Tibial nerve (tissue), 3 donors: ENCODE measurements at regions not wholly inside any gene's neighbourhood (a gene's known extent, or its start where the extent isn't known, plus 50 kb on each side); places are given as distances from the start of the nearest gene placed in this dataset.

Experiments used
- POLR2A ChIP-seq, 2 donors: fragments of 450-650 bp; IDR thresholded peaks; one replicate each; pipeline ENCODE4 v1.6.1; 2017; ENCODE audit warnings: antibody characterized with exemption in 2 of 2, mild to moderate bottlenecking in 2 of 2, moderate library complexity in 2 of 2
- TF ChIP-seq, protein P1 (sequence below), 5 experiments: fragments of 200-600 bp in 3 of 5; fragments of 450-650 bp in 2 of 5; sonication (generic) in 3 of 5; IDR thresholded peaks; one replicate each; pipeline ENCODE4 v1.5.1; 2016 to 2019; ENCODE audit warnings: antibody characterized with exemption in 5 of 5, mild to moderate bottlenecking in 3 of 5, moderate library complexity in 2 of 5

DNA sequence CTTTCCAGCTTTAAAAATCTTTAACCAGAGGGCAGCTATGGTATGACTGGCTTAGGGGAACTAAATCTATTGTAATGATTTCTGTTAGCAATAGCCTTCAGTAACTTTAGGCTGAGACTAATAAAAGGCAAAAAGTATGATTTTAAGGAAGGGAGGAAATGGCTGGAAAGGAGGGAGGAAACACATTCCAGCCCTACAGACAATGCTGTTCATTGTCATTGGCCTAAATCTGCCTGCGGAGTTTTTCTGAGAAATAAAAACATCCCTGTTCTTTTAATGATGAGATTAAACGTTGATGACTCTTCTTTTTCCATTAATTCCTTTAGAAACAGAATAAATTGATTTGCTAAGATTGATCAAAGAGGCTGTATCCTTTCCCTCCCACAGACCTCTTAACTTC lies 99.6 kb upstream of the GRAMD1B start:
- no peak for TF ChIP-seq POLR2A (IDR thresholded peaks at IDR 0.05)
- TF ChIP-seq, protein P1, sequence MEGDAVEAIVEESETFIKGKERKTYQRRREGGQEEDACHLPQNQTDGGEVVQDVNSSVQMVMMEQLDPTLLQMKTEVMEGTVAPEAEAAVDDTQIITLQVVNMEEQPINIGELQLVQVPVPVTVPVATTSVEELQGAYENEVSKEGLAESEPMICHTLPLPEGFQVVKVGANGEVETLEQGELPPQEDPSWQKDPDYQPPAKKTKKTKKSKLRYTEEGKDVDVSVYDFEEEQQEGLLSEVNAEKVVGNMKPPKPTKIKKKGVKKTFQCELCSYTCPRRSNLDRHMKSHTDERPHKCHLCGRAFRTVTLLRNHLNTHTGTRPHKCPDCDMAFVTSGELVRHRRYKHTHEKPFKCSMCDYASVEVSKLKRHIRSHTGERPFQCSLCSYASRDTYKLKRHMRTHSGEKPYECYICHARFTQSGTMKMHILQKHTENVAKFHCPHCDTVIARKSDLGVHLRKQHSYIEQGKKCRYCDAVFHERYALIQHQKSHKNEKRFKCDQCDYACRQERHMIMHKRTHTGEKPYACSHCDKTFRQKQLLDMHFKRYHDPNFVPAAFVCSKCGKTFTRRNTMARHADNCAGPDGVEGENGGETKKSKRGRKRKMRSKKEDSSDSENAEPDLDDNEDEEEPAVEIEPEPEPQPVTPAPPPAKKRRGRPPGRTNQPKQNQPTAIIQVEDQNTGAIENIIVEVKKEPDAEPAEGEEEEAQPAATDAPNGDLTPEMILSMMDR (IDR thresholded peaks at IDR 0.05), result no peak
